ENCODE measurements at regions not wholly inside any gene's neighbourhood (a gene's known extent, or its start where the extent isn't known, plus 50 kb on each side); places are given as distances from the start of the nearest gene placed in this dataset.

- no peak overlapping the region for H3K9ac ChIP-seq (ENCODE audit: low read length)
- H3K9me2 ChIP-seq (replicated peaks; ENCODE audit: insufficient read depth, low read length): no peaks in the 10 kb centered on the region
- no peaks in the 10 kb centered on the region for H4K20me1 ChIP-seq (ENCODE audit: insufficient read depth, low read length)
- H3K4me2 ChIP-seq (ENCODE audit: low read depth, low read length): no peak overlapping the region
- H2AFZ ChIP-seq (ENCODE audit: low read length): no peak overlapping the region
- no peaks in the 10 kb centered on the region for H3K27me3 ChIP-seq (replicated peaks; ENCODE audit: insufficient read depth, low read length)
- peaks cover 26% of the 10 kb centered on the region for H3K4me1 ChIP-seq (ENCODE audit: low read length)
- H3K36me3 ChIP-seq (replicated peaks; ENCODE audit: insufficient read depth, low read length): no peaks in the 10 kb centered on the region
- H3K79me2 ChIP-seq (ENCODE audit: low read length): no peaks in the 10 kb centered on the region
- no peak overlapping the region; the same call in 1 of the 2 replicates for H3K27ac ChIP-seq (ENCODE audit: low read length)
- peaks cover 15% of the 10 kb centered on the region for H3F3A ChIP-seq (ENCODE audit: insufficient read depth, low read length)
- TF ChIP-seq EZH2phosphoT487 (IDR thresholded peaks at IDR 0.05; ENCODE audit: low read length): no peak
- no peak for TF ChIP-seq EZH2 (optimal IDR thresholded peaks at IDR 0.05; ENCODE audit: low read depth, low read length)
- no peak for TF ChIP-seq CTCF (IDR thresholded peaks at IDR 0.05; ENCODE audit: low read length)
- no peak overlapping the region for H3K4me3 ChIP-seq (ENCODE audit: low read length)
- no peak for DNase-seq
- no peaks in the 10 kb centered on the region for H3K9me3 ChIP-seq (replicated peaks; ENCODE audit: insufficient read depth, low read length)
Observed at GRCh38 chr15:95287720-95288103, 1042.8 kb upstream of the NR2F2 start.

GRCh38 chr15:95288626-95289025 lies 1041.9 kb upstream of the NR2F2 start:
- no peak for TF ChIP-seq EZH2phosphoT487 (IDR thresholded peaks at IDR 0.05; ENCODE audit: low read length)
- no peak for TF ChIP-seq CTCF (IDR thresholded peaks at IDR 0.05; ENCODE audit: low read length)
- no peak for TF ChIP-seq EZH2 (optimal IDR thresholded peaks at IDR 0.05; ENCODE audit: low read depth, low read length)
- Histone ChIP-seq H3K27ac (ENCODE audit: low read length) (no peak overlapping the region), H3K4me2 (ENCODE audit: low read depth, low read length) (no peak overlapping the region), H3K4me1 (ENCODE audit: low read length) (peaks cover 26% of the 10 kb centered on the region), H4K20me1 (ENCODE audit: insufficient read depth, low read length) (no peaks in the 10 kb centered on the region), H3K79me2 (ENCODE audit: low read length) (no peaks in the 10 kb centered on the region), H3K27me3 (replicated peaks; ENCODE audit: insufficient read depth, low read length) (no peaks in the 10 kb centered on the region), H3K4me3 (ENCODE audit: low read length) (no peak overlapping the region), H3K36me3 (replicated peaks; ENCODE audit: insufficient read depth, low read length) (no peaks in the 10 kb centered on the region), H3F3A (ENCODE audit: insufficient read depth, low read length) (peaks cover 15% of the 10 kb centered on the region), H3K9ac (ENCODE audit: low read length) (no peak overlapping the region), H2AFZ (ENCODE audit: low read length) (no peak overlapping the region), H3K9me3 (replicated peaks; ENCODE audit: insufficient read depth, low read length) (no peaks in the 10 kb centered on the region), H3K9me2 (replicated peaks; ENCODE audit: insufficient read depth, low read length) (no peaks in the 10 kb centered on the region)
- DNase-seq: no peak

GRCh38 chr15:95290176-95290974 lies 1040.1 kb upstream of the NR2F2 start:
- H3K9ac ChIP-seq (ENCODE audit: low read length): no peak overlapping the region
- H3K4me2 ChIP-seq (ENCODE audit: low read depth, low read length): no peak overlapping the region

More at GRCh38 chr15:95290176-95290974, 1040.1 kb upstream of the NR2F2 start:
- Histone ChIP-seq H3K79me2 (ENCODE audit: low read length) (no peaks in the 10 kb centered on the region), H3K9me2 (replicated peaks; ENCODE audit: insufficient read depth, low read length) (no peaks in the 10 kb centered on the region), H3K4me1 (ENCODE audit: low read length) (peaks cover 23% of the 10 kb centered on the region), H2AFZ (ENCODE audit: low read length) (no peak overlapping the region), H4K20me1 (ENCODE audit: insufficient read depth, low read length) (no peaks in the 10 kb centered on the region), H3K36me3 (replicated peaks; ENCODE audit: insufficient read depth, low read length) (no peaks in the 10 kb centered on the region), H3K27me3 (replicated peaks; ENCODE audit: insufficient read depth, low read length) (no peaks in the 10 kb centered on the region), H3K27ac (ENCODE audit: low read length) (no peak overlapping the region), H3F3A (ENCODE audit: insufficient read depth, low read length) (peaks cover 4% of the 10 kb centered on the region; the same call in 1 of the 2 replicates), H3K9me3 (replicated peaks; ENCODE audit: insufficient read depth, low read length) (no peaks in the 10 kb centered on the region), H3K4me3 (ENCODE audit: low read length) (no peak overlapping the region)
- no peak for DNase-seq
- TF ChIP-seq EZH2phosphoT487 (IDR thresholded peaks at IDR 0.05; ENCODE audit: low read length) (no peak), EZH2 (optimal IDR thresholded peaks at IDR 0.05; ENCODE audit: low read depth, low read length) (no peak), CTCF (IDR thresholded peaks at IDR 0.05; ENCODE audit: low read length) (no peak)

All from MM.1S (cell line).